Loucy (cell line): ENCODE measurements at regions not wholly inside any gene's neighbourhood (a gene's known extent, or its start where the extent isn't known, plus 50 kb on each side); places are given as distances from the start of the nearest gene placed in this dataset.

Experiments
- H2AFZ ChIP-seq: fragments of 200-600 bp; sonication (generic); 2 replicates; pipeline ENCODE4 v1.6.0; 2016; ENCODE audit warnings: antibody characterized with exemption, mild to moderate bottlenecking, low read length, moderate library complexity
- H3F3A ChIP-seq: fragments of 200-600 bp; 2 replicates; pipeline ENCODE4 v1.6.0; 2016; ENCODE audit warnings: antibody characterized with exemption, low read depth, mild to moderate bottlenecking
- H3K27me3 ChIP-seq: fragments of 200-600 bp; sonication (generic); 2 replicates; pipeline ENCODE4 v1.6.1; 2014; ENCODE audit warnings: low read length, mild to moderate bottlenecking; ENCODE audit not compliant: insufficient read depth, poor library complexity, severe bottlenecking
- H3K36me3 ChIP-seq: fragments of 200-600 bp; sonication (generic); 2 replicates; pipeline ENCODE4 v1.6.1; 2016; ENCODE audit warnings: low read length; ENCODE audit not compliant: insufficient read depth
- H3K4me1 ChIP-seq: fragments of 200-600 bp; sonication (generic); 2 replicates; pipeline ENCODE4 v1.5.1; 2014; ENCODE audit warnings: low read length, mild to moderate bottlenecking; ENCODE audit not compliant: insufficient read depth, poor library complexity, severe bottlenecking
- H3K4me2 ChIP-seq: fragments of 200-600 bp; sonication (generic); 2 replicates; pipeline ENCODE4 v1.6.0; 2014; ENCODE audit warnings: antibody characterized with exemption, low read length, low read depth, mild to moderate bottlenecking; ENCODE audit not compliant: poor library complexity, severe bottlenecking
- H3K4me3 ChIP-seq: fragments of 200-600 bp; sonication (generic); 2 replicates; pipeline ENCODE4 v1.5.1; 2014; ENCODE audit warnings: low read length, mild to moderate bottlenecking, mixed read lengths; ENCODE audit not compliant: poor library complexity, severe bottlenecking
- H3K79me2 ChIP-seq: fragments of 200-600 bp; sonication (generic); 2 replicates; pipeline ENCODE4 v1.6.1; 2014; ENCODE audit warnings: low read length; ENCODE audit not compliant: insufficient read depth
- H3K9ac ChIP-seq: fragments of 200-600 bp; sonication (generic); 2 replicates; pipeline ENCODE4 v1.6.0; 2014; ENCODE audit warnings: mild to moderate bottlenecking, low read depth, low read length, moderate library complexity; ENCODE audit not compliant: poor library complexity, severe bottlenecking
- H3K9me2 ChIP-seq: fragments of 200-600 bp; sonication (generic); replicated peaks from 2 replicates; pipeline ENCODE4 v1.6.1; 2016; ENCODE audit warnings: low read depth, low read length, mixed read lengths
- H3K9me3 ChIP-seq: fragments of 200-600 bp; sonication (generic); 2 replicates; pipeline ENCODE4 v1.6.1; 2014; ENCODE audit warnings: mild to moderate bottlenecking, antibody characterized with exemption, low read length, low read depth; ENCODE audit not compliant: insufficient read depth
- H4K20me1 ChIP-seq: fragments of 200-600 bp; sonication (generic); 2 replicates; pipeline ENCODE4 v1.6.0; 2014; ENCODE audit warnings: antibody characterized with exemption, low read length, mild to moderate bottlenecking; ENCODE audit not compliant: insufficient read depth, poor library complexity, severe bottlenecking
- EZH2phosphoT487 ChIP-seq: fragments of 200-600 bp; IDR thresholded peaks from 2 replicates; pipeline ENCODE4 v1.6.1; 2018; ENCODE audit warnings: antibody characterized with exemption, mild to moderate bottlenecking, moderate library complexity, borderline replicate concordance
- TF ChIP-seq, protein P1 (sequence below): fragments of 200-600 bp; sonication (generic); conservative IDR thresholded peaks from 2 replicates; pipeline ENCODE4 v1.5.1; 2014; ENCODE audit warnings: mild to moderate bottlenecking, antibody characterized with exemption, low read length

- Histone ChIP-seq H2AFZ (no peak overlapping the region), H3K4me2 (no peak overlapping the region), H3K36me3 (no peaks in the 10 kb centered on the region), H3K9me3 (no peaks in the 10 kb centered on the region), H3K79me2 (no peaks in the 10 kb centered on the region), H3K9me2 (no peaks in the 10 kb centered on the region), H3K27me3 (no peaks in the 10 kb centered on the region), H3F3A (no peaks in the 10 kb centered on the region), H3K4me3 (no peak overlapping the region), H4K20me1 (no peaks in the 10 kb centered on the region), H3K9ac (no peak overlapping the region), H3K4me1 (no peaks in the 10 kb centered on the region)
- no peak for TF ChIP-seq EZH2phosphoT487
- TF ChIP-seq, protein P1, sequence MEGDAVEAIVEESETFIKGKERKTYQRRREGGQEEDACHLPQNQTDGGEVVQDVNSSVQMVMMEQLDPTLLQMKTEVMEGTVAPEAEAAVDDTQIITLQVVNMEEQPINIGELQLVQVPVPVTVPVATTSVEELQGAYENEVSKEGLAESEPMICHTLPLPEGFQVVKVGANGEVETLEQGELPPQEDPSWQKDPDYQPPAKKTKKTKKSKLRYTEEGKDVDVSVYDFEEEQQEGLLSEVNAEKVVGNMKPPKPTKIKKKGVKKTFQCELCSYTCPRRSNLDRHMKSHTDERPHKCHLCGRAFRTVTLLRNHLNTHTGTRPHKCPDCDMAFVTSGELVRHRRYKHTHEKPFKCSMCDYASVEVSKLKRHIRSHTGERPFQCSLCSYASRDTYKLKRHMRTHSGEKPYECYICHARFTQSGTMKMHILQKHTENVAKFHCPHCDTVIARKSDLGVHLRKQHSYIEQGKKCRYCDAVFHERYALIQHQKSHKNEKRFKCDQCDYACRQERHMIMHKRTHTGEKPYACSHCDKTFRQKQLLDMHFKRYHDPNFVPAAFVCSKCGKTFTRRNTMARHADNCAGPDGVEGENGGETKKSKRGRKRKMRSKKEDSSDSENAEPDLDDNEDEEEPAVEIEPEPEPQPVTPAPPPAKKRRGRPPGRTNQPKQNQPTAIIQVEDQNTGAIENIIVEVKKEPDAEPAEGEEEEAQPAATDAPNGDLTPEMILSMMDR = no peak
These were observed 709.1 kb downstream of the FAT4 start for GRCh38 chr4:126023896-126024295.

- H3K4me3 ChIP-seq = no peak overlapping the region
- no peaks in the 10 kb centered on the region for H3K36me3 ChIP-seq
- no peaks in the 10 kb centered on the region for H4K20me1 ChIP-seq
- no peaks in the 10 kb centered on the region for H3K4me1 ChIP-seq
- H3K79me2 ChIP-seq = no peaks in the 10 kb centered on the region
- H2AFZ ChIP-seq = no peak overlapping the region
- H3K4me2 ChIP-seq = no peak overlapping the region
- H3K27me3 ChIP-seq = no peaks in the 10 kb centered on the region
- TF ChIP-seq, protein P1 = no peak
- TF ChIP-seq EZH2phosphoT487 = no peak
- H3K9ac ChIP-seq = no peak overlapping the region
- H3K9me3 ChIP-seq = no peaks in the 10 kb centered on the region
- H3F3A ChIP-seq = no peaks in the 10 kb centered on the region
- H3K9me2 ChIP-seq = no peaks in the 10 kb centered on the region
These were observed 712.8 kb downstream of the FAT4 start for GRCh38 chr4:126027601-126028000.

DNA sequence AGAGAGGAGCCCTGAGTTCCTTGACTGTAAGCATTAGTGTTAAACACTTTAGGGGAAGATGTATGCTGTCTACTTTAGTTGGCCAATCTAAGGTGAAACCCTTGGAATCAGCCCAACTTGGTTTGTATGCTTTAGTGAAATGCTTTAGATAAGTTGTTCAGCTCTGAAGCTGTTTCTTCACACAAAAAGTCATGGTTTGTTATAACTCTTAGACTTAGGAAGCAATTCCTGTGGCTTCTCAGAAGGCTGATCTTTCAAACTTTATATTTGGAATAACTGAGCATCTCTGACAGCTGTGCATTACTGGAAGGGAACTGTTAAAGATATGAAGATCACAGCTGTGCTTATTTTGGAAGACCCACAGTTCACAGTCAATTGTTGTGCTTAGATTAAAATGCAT is 714.1 kb downstream of the FAT4 start:
- Histone ChIP-seq H4K20me1 (no peaks in the 10 kb centered on the region), H3K4me2 (no peak overlapping the region), H3K9ac (no peak overlapping the region), H3K27me3 (no peaks in the 10 kb centered on the region), H3K79me2 (no peaks in the 10 kb centered on the region), H3K4me3 (no peak overlapping the region), H3K36me3 (no peaks in the 10 kb centered on the region), H3K9me3 (no peaks in the 10 kb centered on the region), H3F3A (no peaks in the 10 kb centered on the region), H2AFZ (no peak overlapping the region), H3K4me1 (no peaks in the 10 kb centered on the region), H3K9me2 (no peaks in the 10 kb centered on the region)
- TF ChIP-seq, protein P1 = no peak
- TF ChIP-seq EZH2phosphoT487 = no peak
